BLaER1 treated with 17β-estradiol and CSF1 and Interleukin-3, amounts not matched to agents 10 nM and 100 nM (cell line): ENCODE measurements at regions not wholly inside any gene's neighbourhood (a gene's known extent, or its start where the extent isn't known, plus 50 kb on each side); places are given as distances from the start of the nearest gene placed in this dataset.
A peak's percentile ranks its signal among the peaks of the same experiment; 100 is the strongest.

Source experiments
- H3K27ac ChIP-seq, 11 experiments: shearing (Covaris generic); formaldehyde crosslinking; 2 replicates each; pipeline ENCODE4 v1.8.1; 2022
- H3K27me3 ChIP-seq, 11 experiments: shearing (Covaris generic); formaldehyde crosslinking; 2 replicates each; pipeline ENCODE4 v1.8.1; 2022
- H3K36me3 ChIP-seq, 11 experiments: shearing (Covaris generic); formaldehyde crosslinking; 2 replicates each; pipeline ENCODE4 v1.8.1; 2022
- H3K4me1 ChIP-seq, 10 experiments: shearing (Covaris generic); formaldehyde crosslinking; 2 replicates each; pipeline ENCODE4 v1.8.1; 2022
- H3K4me2 ChIP-seq, 11 experiments: shearing (Covaris generic); formaldehyde crosslinking; 2 replicates each; pipeline ENCODE4 v1.8.1; 2022
- H3K4me3 ChIP-seq, 10 experiments: shearing (Covaris generic); formaldehyde crosslinking; 2 replicates each; pipeline ENCODE4 v1.8.1; 2022
- H3K9ac ChIP-seq, 11 experiments: shearing (Covaris generic); formaldehyde crosslinking; 2 replicates each; pipeline ENCODE4 v1.8.1; 2022
- H3K9me3 ChIP-seq, 11 experiments: shearing (Covaris generic); formaldehyde crosslinking; replicated peaks in 1 of 11; 2 replicates each; pipeline ENCODE4 v1.8.1; 2022
- H4K20me1 ChIP-seq, 11 experiments: shearing (Covaris generic); formaldehyde crosslinking; 2 replicates each; pipeline ENCODE4 v1.8.1; 2022
- Cebpa-rat ChIP-seq, 11 experiments: shearing (Covaris generic); IDR thresholded peaks; 2 replicates each; pipeline ENCODE4 v1.8.1; 2022

DNA sequence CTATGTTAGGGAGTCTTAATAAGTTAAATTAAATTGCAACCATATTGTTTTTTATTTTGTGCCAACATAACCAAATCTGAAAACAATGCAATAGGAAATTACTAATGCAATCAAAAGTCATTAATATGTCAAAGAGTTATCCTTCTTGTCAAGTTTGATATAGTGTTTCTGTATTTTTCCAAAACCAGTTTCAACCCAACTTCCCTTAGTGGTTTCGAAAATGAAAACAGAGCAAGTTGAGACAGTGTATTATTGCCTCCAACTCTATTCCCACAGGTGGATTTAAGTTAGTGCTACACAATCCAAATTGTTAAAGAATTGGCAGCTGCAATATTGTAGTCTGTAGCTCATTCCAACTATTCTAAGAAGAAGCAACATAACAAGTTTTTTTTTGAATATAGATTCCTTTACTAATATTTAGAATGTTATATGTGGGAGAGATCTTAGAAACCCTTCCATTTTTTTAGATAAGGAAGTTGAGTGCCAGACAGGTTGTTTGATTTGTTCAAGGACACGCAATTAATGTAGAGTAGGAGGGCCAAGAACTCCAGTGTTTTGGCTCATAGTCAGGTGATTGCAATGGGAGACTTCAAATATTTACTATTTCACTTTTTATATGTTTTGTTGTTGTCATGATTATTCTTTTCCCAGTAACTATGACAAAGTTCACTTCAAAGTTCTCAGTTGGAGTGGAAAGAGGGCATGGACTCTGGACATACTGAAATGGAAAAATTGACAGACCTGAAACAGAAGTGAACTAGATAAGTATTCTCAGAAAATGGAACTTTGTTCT, 282.4 kb upstream of the HSF2 start:
- Histone ChIP-seq H3K4me2 (no peak overlapping the region), H3K27me3 (no peaks in the 10 kb centered on the region), H3K36me3 (no peaks in the 10 kb centered on the region), H3K27ac (no peak overlapping the region), H3K9me3 (no peaks in the 10 kb centered on the region), H3K4me3 (no peak overlapping the region), H3K9ac (no peak overlapping the region), H3K4me1 (no peaks in the 10 kb centered on the region), H4K20me1 (no peaks in the 10 kb centered on the region)
- TF ChIP-seq Cebpa-rat (IDR thresholded peaks at IDR 0.05): no peak

DNA sequence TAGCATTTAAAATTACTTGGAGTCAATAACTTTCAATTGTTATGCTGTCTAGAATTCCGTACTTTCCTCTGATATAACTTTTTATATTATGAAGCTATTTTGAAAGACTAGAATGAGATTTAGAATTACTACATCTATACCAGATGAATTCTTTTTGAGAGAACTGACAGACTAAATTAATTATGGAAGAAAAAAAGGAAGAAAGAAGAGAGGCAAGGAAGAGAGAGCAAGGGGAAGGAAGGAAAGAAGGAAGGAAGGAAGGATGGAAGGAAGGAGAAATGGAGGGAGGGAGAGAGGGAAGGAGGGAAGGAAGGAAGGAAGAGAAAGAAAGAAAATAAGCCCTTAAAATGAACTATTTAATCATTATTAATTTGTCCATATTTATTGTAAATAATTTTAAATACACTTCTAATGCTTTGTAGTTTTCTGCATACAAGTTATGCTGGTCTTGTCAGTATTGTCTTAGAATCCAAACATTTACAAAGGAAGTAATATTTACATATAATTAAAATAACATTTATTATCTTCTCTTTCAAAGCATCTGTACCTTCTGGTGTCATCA, 280.4 kb upstream of the HSF2 start:
- Histone ChIP-seq H3K4me1 (no peaks in the 10 kb centered on the region), H3K9me3 (no peaks in the 10 kb centered on the region), H3K27ac (no peak overlapping the region), H3K27me3 (no peaks in the 10 kb centered on the region), H3K36me3 (no peaks in the 10 kb centered on the region), H3K4me3 (no peak overlapping the region), H3K4me2 (no peak overlapping the region), H3K9ac (no peak overlapping the region), H4K20me1 (no peaks in the 10 kb centered on the region)
- TF ChIP-seq Cebpa-rat (IDR thresholded peaks at IDR 0.05): no peak

DNA sequence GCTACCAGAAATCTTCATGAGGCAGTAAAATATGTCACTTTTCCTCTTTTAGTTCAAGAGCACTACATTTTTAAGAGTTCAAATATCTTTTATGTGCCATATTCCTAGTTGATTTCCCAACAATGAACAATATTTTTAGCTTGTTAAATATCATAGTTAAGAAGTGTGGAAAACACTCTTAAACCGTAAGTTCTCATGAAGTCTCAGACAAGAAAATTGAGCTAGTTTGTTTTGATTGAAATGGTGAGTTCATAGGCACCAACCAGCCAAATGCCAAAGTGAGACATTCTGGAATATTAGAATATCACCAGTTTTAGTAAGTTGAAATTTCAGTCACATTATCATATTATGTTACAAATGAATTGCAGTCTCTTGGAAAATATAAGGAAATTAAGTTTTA, 277.2 kb upstream of the HSF2 start:
- no peak overlapping the region for H3K9ac ChIP-seq
- no peak for TF ChIP-seq Cebpa-rat (IDR thresholded peaks at IDR 0.05)
- no peaks in the 10 kb centered on the region for H3K36me3 ChIP-seq
- no peaks in the 10 kb centered on the region for H3K9me3 ChIP-seq
- no peaks in the 10 kb centered on the region for H3K4me1 ChIP-seq
- no peak overlapping the region for H3K27ac ChIP-seq
- H4K20me1 ChIP-seq: no peaks in the 10 kb centered on the region
- no peaks in the 10 kb centered on the region for H3K27me3 ChIP-seq
- no peak overlapping the region for H3K4me3 ChIP-seq
- no peak overlapping the region for H3K4me2 ChIP-seq

DNA sequence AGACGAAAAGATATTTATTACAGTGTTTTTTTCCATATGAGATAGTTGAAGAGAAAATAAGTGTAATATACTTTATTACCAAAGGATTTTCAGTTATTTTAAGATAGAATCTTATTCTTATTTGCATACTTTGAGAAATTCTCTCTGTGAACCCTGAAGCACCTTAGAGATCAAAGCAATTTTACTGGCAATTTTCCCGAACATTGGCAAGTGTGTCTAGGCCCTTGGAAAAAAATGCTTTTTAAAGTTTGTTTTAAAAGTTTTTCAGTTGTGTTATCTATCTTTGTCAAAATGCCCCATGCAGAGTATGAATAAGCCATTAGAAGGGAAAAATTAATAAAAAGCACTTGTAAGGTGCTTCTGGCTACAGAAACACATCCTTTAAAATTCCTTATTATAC, 276.8 kb upstream of the HSF2 start:
- H3K9ac ChIP-seq: no peak overlapping the region
- no peaks in the 10 kb centered on the region for H3K4me1 ChIP-seq
- H3K4me2 ChIP-seq: no peak overlapping the region
- TF ChIP-seq Cebpa-rat (IDR thresholded peaks at IDR 0.05): no peak
- H3K27ac ChIP-seq: no peak overlapping the region
- H3K4me3 ChIP-seq: no peak overlapping the region
- H4K20me1 ChIP-seq: no peaks in the 10 kb centered on the region
- H3K9me3 ChIP-seq: no peaks in the 10 kb centered on the region
- H3K27me3 ChIP-seq: no peaks in the 10 kb centered on the region
- H3K36me3 ChIP-seq: no peaks in the 10 kb centered on the region

DNA sequence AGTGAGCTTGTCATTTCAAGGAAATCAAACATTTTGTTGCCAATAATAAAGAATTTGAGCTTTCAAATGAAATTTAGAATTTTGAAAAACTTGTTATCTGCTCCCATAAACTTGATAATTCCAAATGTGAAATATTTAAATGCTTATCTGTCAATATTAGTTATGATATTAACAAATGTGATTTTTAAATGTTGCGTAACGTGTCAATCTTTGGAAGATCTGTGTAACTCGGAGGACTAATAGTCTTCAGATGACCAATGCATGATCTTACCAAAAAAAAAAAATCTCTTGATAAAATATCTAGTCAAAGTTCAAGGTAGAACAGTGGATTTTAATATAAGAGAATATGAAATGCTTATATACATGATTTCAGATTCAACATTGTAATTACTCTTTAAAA, 274.5 kb upstream of the HSF2 start:
- Histone ChIP-seq H3K4me1 (0 out of 20 replicates have a peak, but pooled peaks cover 0 to under 1% (median 0%) of the 10 kb centered on the region in 10 experiments), H3K9ac (no peak overlapping the region), H3K27ac (no peak overlapping the region), H3K9me3 (no peaks in the 10 kb centered on the region), H4K20me1 (no peaks in the 10 kb centered on the region), H3K4me3 (no peak overlapping the region), H3K27me3 (no peaks in the 10 kb centered on the region), H3K36me3 (no peaks in the 10 kb centered on the region), H3K4me2 (no peak overlapping the region)
- peak in 1 of 11 experiments; percentile 47; a peak in 1 of 22 replicates for TF ChIP-seq Cebpa-rat (IDR thresholded peaks at IDR 0.05)

DNA sequence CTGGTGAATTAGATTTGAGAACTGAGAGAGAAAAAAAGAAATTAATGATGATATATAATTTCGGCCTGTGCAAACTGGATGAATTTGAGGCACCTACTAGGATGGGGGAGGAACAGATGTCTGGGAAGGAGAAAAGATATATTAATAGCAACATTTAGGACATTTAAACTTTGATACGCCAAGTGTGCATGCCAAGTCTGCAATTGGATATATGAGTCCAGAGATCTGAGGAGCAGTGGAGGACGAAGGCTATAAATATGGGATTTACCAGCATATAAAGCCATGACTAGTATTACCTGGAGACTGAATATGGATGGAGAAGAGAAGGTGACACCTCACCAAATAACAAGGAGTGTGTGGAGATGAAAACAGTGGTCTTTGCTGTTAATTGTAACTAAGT, 272.6 kb upstream of the HSF2 start:
- Histone ChIP-seq H3K4me2 (no peak overlapping the region), H3K9ac (no peak overlapping the region), H4K20me1 (no peaks in the 10 kb centered on the region), H3K4me3 (no peak overlapping the region), H3K4me1 (peaks cover 0 to 4% (median 0%) of the 10 kb centered on the region in 10 experiments; a peak in 1 of 20 replicates), H3K27me3 (no peaks in the 10 kb centered on the region), H3K36me3 (no peaks in the 10 kb centered on the region), H3K27ac (no peak overlapping the region), H3K9me3 (no peaks in the 10 kb centered on the region)
- no peak for TF ChIP-seq Cebpa-rat (IDR thresholded peaks at IDR 0.05)

DNA sequence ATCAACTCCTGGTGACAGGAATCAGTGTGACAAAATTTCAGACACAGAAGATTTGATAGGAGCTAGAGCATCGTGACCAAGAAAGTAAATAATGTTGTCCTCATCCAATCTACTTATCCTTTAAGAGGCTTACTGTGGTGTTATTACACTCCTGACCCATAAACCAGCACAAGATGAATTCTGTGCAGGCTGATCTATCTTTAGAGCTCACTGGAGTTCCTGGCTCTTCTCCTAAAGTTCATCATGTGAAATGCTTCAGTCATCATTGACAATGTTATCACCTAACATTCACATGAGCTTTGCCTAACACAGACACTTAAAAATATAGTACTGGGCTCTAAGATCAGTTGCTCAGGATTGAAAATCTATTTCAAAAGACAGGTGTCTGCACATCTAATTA, 271.0 kb upstream of the HSF2 start:
- Histone ChIP-seq H3K27me3 (no peaks in the 10 kb centered on the region), H3K9me3 (no peaks in the 10 kb centered on the region), H3K9ac (no peak overlapping the region), H3K27ac (no peak overlapping the region), H3K36me3 (no peaks in the 10 kb centered on the region), H3K4me2 (no peak overlapping the region), H4K20me1 (no peaks in the 10 kb centered on the region), H3K4me3 (no peak overlapping the region), H3K4me1 (peaks cover 0 to 4% (median 0%) of the 10 kb centered on the region in 10 experiments; a peak in 1 of 20 replicates)
- no peak for TF ChIP-seq Cebpa-rat (IDR thresholded peaks at IDR 0.05)

DNA sequence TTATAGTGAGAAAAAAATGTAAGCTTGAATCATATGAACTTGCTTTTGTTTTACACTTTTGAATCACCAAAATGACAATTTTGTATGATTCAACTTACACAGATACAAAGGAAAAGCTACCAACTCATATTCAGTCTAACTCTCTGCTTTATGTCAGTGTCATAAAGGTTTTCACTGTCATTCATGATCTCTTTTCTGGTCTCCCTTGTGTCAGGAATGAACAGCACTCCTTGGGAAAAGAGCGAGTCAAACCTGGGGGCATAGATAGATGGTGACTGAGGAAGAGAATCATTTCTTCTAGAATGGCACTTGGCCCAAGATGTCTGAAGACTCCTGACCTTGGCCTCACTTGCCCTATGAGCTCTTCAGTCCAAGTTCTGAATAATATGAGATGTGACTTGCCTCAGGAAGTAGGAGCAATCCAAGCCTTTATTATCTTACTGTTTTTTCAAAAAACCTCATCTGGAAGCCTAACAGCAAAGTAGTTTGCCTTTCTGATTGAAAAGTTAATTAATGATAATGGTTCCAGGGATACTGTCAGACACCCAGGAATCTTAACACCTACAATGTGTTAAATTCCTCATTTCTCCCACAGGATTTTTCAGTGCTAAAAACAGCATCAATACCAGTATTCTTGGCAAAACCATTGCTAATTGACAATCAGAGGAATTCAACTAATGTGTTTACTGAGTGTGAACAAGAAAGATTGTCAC, 270.0 kb upstream of the HSF2 start:
- Histone ChIP-seq H3K4me1 (peaks cover 0 to 4% (median 0%) of the 10 kb centered on the region in 10 experiments; a peak in 1 of 20 replicates), H3K9ac (no peak overlapping the region), H3K27ac (no peak overlapping the region), H3K9me3 (no peaks in the 10 kb centered on the region), H4K20me1 (no peaks in the 10 kb centered on the region), H3K4me2 (no peak overlapping the region), H3K27me3 (no peaks in the 10 kb centered on the region), H3K36me3 (no peaks in the 10 kb centered on the region), H3K4me3 (no peak overlapping the region)
- no peak for TF ChIP-seq Cebpa-rat (IDR thresholded peaks at IDR 0.05)

DNA sequence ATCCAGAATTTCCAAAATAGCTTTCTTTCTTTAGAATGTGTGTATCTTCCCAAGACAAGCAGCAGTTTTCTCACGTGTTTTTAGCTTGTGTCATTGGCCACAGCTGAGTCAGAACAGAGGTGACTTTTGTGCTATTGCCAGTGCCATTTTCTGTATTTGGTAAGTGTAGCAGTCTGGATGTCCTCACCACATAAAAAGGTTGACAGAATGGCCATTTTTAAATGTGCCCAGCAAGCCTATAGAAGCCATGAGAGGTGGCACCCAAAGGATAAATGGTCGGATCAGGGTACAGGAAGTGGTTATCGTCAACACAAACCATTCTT, 269.5 kb upstream of the HSF2 start:
- H4K20me1 ChIP-seq: no peaks in the 10 kb centered on the region
- no peaks in the 10 kb centered on the region for H3K36me3 ChIP-seq
- H3K4me3 ChIP-seq: no peak overlapping the region
- TF ChIP-seq Cebpa-rat (IDR thresholded peaks at IDR 0.05): no peak
- no peaks in the 10 kb centered on the region for H3K9me3 ChIP-seq
- no peak overlapping the region for H3K27ac ChIP-seq
- H3K4me2 ChIP-seq: peak overlapping the region in 2 of 11 experiments; percentile 8 to 19; a peak in 1 of 22 replicates
- peaks cover 0 to 4% (median 0%) of the 10 kb centered on the region in 10 experiments; a peak in 1 of 20 replicates for H3K4me1 ChIP-seq
- no peaks in the 10 kb centered on the region for H3K27me3 ChIP-seq
- no peak overlapping the region for H3K9ac ChIP-seq
